AML-193 (cell line): ENCODE measurements at regions not wholly inside any gene's neighbourhood (a gene's known extent, or its start where the extent isn't known, plus 50 kb on each side); places are given as distances from the start of the nearest gene placed in this dataset.
A peak's percentile ranks its signal among the peaks of the same experiment; 100 is the strongest.
"Not testable (repeated sequence)": the region's sequence is repeated elsewhere in the genome, so short reads cannot be mapped to it uniquely, and the experiment has no call there.

Experiments
- DNase-seq, 2 experiments: peaks; one replicate each; lab custom pipeline; 2025; lab: John Stamatoyannopoulos, UW

GRCh38 chr11:46223252-46223513, 54.3 kb upstream of the CREB3L1 start:
- no peak for DNase-seq

- no peak for DNase-seq
These were observed 54.8 kb upstream of the CREB3L1 start for GRCh38 chr11:46222490-46223251.

GRCh38 chr11:46220313-46220712, 57.1 kb upstream of the CREB3L1 start:
- DNase-seq: no peak

- no peak for DNase-seq
These were observed 60.7 kb upstream of the CREB3L1 start for GRCh38 chr11:46216765-46217089.

- no peak for DNase-seq
These were observed 61.3 kb upstream of the CREB3L1 start for GRCh38 chr11:46216019-46216764.

GRCh38 chr11:46215208-46215931, 62.1 kb upstream of the CREB3L1 start:
- no peak for DNase-seq

GRCh38 chr11:46212720-46213119, 64.7 kb upstream of the CREB3L1 start:
- no peak for DNase-seq

GRCh38 chr11:46210856-46211255, 66.6 kb upstream of the CREB3L1 start:
- no peak for DNase-seq

- peak; percentile 96 for DNase-seq
These were observed 67.3 kb upstream of the CREB3L1 start for GRCh38 chr11:46210133-46210636.

- not testable (repeated sequence) for DNase-seq
These were observed 67.8 kb upstream of the CREB3L1 start for GRCh38 chr11:46209624-46210023.

- no peak for DNase-seq
These were observed 68.7 kb upstream of the CREB3L1 start for GRCh38 chr11:46208803-46209202.

GRCh38 chr11:46207270-46207669, 70.2 kb upstream of the CREB3L1 start:
- no peak for DNase-seq

- DNase-seq: not testable (repeated sequence)
These were observed 73.0 kb upstream of the CREB3L1 start for GRCh38 chr11:46204415-46204814.

GRCh38 chr11:46203746-46204145, 73.7 kb upstream of the CREB3L1 start:
- DNase-seq: no peak

GRCh38 chr11:46202696-46203391, 74.6 kb upstream of the CREB3L1 start:
- DNase-seq: no peak

GRCh38 chr11:46202149-46202548, 75.3 kb upstream of the CREB3L1 start:
- DNase-seq: no peak

- no peak for DNase-seq
These were observed 76.8 kb upstream of the CREB3L1 start for GRCh38 chr11:46200537-46201281.

- DNase-seq: no peak
These were observed 77.3 kb upstream of the PHF21A start for GRCh38 chr11:46198245-46199240.

GRCh38 chr11:46197421-46197820, 76.2 kb upstream of the PHF21A start:
- DNase-seq: no peak

- DNase-seq: no peak
These were observed 66.8 kb upstream of the PHF21A start for GRCh38 chr11:46188017-46188416.
